Transverse colon (tissue), 4 donors: ENCODE measurements at regions not wholly inside any gene's neighbourhood (a gene's known extent, or its start where the extent isn't known, plus 50 kb on each side); places are given as distances from the start of the nearest gene placed in this dataset.

ENCODE experiments used
- POLR2A ChIP-seq: fragments of 450-650 bp; IDR thresholded peaks from one replicate; pipeline ENCODE4 v1.6.1; 2016; ENCODE audit warnings: antibody characterized with exemption, mild to moderate bottlenecking, moderate library complexity
- POLR2AphosphoS5 ChIP-seq, 3 donors: sonication (generic); formaldehyde crosslinking; IDR thresholded peaks; one replicate each; pipeline ENCODE4 v1.6.1; 2016; ENCODE audit warnings: antibody characterized with exemption in 3 of 3
- TF ChIP-seq, protein P1 (sequence below), 5 experiments: fragments of 200-600 bp in 3 of 5; fragments of 450-650 bp in 2 of 5; sonication (generic) in 3 of 5; IDR thresholded peaks; 1 replicate in 2 of 5; 2 replicates in 3 of 5; pipeline ENCODE4 v1.5.1; 2016 to 2017; ENCODE audit warnings: antibody characterized with exemption in 5 of 5, inconsistent platforms in 3 of 5, mild to moderate bottlenecking in 2 of 5, moderate library complexity in 1 of 5

DNA sequence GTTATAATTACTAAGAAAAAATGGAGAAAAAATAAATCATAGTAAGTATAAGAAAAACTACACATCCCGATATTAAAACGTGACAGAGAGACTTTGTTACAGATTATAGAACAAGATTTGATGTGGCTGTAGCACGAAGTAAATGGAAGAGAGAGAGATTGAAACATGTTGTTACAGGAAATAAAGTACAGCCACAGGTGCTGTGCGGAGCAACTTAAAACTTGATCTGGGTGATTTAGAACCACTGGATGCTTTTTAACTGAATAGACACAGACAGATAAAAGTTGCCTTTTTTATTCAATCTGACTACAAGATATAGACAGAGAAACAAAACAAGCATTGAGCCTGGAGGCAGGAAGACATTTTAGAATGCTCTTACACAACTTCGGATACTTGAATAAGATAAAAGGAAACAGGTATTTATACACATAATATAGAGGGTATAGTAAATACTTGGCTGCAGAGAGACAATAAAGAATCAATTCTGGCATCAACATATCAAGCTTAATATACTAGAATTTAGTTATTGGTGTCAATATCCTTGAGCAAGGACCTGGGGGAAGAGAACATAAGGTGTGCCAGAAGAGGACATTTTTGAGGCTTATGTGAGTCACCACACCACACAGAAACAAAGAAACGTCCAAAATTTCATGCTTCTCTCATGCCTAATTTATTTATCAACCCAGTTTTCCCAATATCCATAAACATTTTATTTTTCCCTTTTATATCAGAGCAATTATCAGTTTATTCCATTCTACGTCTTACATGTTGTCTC is 548.5 kb downstream of the SLITRK1 start:
- TF ChIP-seq, protein P1, sequence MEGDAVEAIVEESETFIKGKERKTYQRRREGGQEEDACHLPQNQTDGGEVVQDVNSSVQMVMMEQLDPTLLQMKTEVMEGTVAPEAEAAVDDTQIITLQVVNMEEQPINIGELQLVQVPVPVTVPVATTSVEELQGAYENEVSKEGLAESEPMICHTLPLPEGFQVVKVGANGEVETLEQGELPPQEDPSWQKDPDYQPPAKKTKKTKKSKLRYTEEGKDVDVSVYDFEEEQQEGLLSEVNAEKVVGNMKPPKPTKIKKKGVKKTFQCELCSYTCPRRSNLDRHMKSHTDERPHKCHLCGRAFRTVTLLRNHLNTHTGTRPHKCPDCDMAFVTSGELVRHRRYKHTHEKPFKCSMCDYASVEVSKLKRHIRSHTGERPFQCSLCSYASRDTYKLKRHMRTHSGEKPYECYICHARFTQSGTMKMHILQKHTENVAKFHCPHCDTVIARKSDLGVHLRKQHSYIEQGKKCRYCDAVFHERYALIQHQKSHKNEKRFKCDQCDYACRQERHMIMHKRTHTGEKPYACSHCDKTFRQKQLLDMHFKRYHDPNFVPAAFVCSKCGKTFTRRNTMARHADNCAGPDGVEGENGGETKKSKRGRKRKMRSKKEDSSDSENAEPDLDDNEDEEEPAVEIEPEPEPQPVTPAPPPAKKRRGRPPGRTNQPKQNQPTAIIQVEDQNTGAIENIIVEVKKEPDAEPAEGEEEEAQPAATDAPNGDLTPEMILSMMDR (IDR thresholded peaks at IDR 0.05): no peak
- TF ChIP-seq POLR2AphosphoS5 (IDR thresholded peaks at IDR 0.05): no peak
- no peak for TF ChIP-seq POLR2A
